ENCODE measurements at regions not wholly inside any gene's neighbourhood (a gene's known extent, or its start where the extent isn't known, plus 50 kb on each side); places are given as distances from the start of the nearest gene placed in this dataset.

DNA sequence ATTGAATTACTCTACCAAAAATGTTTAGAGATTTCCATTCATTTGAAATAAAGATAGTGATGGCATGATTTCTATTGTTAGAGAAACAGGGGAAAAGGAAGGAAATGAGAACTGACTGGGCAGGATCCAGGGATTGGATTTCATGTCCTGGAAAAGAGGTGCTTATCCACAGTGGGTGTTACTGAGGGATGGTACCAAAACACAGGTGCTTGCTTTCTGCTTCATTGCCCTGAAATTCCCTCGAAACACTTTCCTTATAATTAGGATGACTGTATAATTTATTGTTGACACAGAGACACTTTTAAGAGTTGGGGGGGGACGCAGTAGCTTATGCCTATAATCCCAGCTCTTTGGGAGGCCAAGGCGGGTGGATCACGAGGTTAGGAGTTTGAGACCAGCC is 185.0 kb upstream of the KCNK2 start:
- Histone ChIP-seq H3K79me2 (ENCODE audit: control insufficient read depth, insufficient read depth, low read length) (no peaks in the 10 kb centered on the region), H3K9ac (ENCODE audit: insufficient read depth, low read length) (no peak overlapping the region), H3K4me3 (replicated peaks in 1 of 4; ENCODE audit: control extremely low read depth in 1 of 4, insufficient read depth in 1 of 4, low read depth in 3 of 4, low read length in 4 of 4) (no peak overlapping the region), H3K27me3 (ENCODE audit: control insufficient read depth, insufficient read depth, low read length) (no peaks in the 10 kb centered on the region), H3K27ac (ENCODE audit: insufficient read depth, low read length) (no peak overlapping the region), H3K4me1 (ENCODE audit: control insufficient read depth, extremely low read depth, insufficient read depth, low read length) (peaks cover 2% of the 10 kb centered on the region), H4K20me1 (ENCODE audit: control insufficient read depth, extremely low read depth, insufficient read depth, low read length) (no peaks in the 10 kb centered on the region), H3K36me3 (ENCODE audit: control insufficient read depth, insufficient read depth, low read length) (no peaks in the 10 kb centered on the region), H2AFZ (ENCODE audit: low read length) (no peak overlapping the region), H3K4me2 (ENCODE audit: extremely low read depth, insufficient read depth, low read length) (no peak overlapping the region), H3K9me3 (ENCODE audit: control insufficient read depth, insufficient read depth, low read depth, low read length) (no peaks in the 10 kb centered on the region)
- TF ChIP-seq, protein P1, sequence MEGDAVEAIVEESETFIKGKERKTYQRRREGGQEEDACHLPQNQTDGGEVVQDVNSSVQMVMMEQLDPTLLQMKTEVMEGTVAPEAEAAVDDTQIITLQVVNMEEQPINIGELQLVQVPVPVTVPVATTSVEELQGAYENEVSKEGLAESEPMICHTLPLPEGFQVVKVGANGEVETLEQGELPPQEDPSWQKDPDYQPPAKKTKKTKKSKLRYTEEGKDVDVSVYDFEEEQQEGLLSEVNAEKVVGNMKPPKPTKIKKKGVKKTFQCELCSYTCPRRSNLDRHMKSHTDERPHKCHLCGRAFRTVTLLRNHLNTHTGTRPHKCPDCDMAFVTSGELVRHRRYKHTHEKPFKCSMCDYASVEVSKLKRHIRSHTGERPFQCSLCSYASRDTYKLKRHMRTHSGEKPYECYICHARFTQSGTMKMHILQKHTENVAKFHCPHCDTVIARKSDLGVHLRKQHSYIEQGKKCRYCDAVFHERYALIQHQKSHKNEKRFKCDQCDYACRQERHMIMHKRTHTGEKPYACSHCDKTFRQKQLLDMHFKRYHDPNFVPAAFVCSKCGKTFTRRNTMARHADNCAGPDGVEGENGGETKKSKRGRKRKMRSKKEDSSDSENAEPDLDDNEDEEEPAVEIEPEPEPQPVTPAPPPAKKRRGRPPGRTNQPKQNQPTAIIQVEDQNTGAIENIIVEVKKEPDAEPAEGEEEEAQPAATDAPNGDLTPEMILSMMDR (conservative IDR thresholded peaks at IDR 0.05 in 1 of 2, IDR thresholded peaks at IDR 0.05 in 1 of 2; ENCODE audit: low read depth in 1 of 2, low read length in 2 of 2) = no peak
- no peak for TF ChIP-seq EZH2 (IDR thresholded peaks at IDR 0.05; ENCODE audit: low read length, missing control alignments)
- no peak for DNase-seq (ENCODE audit: low read depth in 2 of 2)

DNA sequence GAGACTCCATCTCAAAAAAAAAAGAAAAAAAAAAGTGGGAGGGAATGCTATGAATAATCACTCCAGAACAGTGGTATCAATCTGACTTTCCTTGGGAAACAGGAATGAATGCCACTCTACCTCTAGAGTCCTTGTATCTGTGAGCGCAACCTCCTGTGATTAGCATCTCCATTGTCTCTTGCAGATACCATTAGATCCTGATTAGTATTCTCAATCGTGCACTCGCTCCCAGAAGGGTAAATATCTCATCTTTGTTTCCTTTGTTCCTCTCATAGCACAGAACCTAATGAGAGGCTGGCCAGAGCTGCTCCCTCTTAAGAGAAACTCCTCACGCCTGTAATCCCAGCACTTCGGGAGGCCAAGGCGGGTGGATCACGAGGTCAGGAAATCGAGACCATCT is 184.4 kb upstream of the KCNK2 start:
- no peaks in the 10 kb centered on the region for H3K36me3 ChIP-seq (ENCODE audit: control insufficient read depth, insufficient read depth, low read length)
- H3K9ac ChIP-seq (ENCODE audit: insufficient read depth, low read length) = no peak overlapping the region
- no peak for DNase-seq (ENCODE audit: low read depth in 2 of 2)
- no peak for TF ChIP-seq EZH2 (IDR thresholded peaks at IDR 0.05; ENCODE audit: low read length, missing control alignments)
- TF ChIP-seq, protein P1 (conservative IDR thresholded peaks at IDR 0.05 in 1 of 2, IDR thresholded peaks at IDR 0.05 in 1 of 2; ENCODE audit: low read depth in 1 of 2, low read length in 2 of 2) = no peak
- H4K20me1 ChIP-seq (ENCODE audit: control insufficient read depth, extremely low read depth, insufficient read depth, low read length) = no peaks in the 10 kb centered on the region
- H3K4me2 ChIP-seq (ENCODE audit: extremely low read depth, insufficient read depth, low read length) = no peak overlapping the region
- H2AFZ ChIP-seq (ENCODE audit: low read length) = no peak overlapping the region
- H3K79me2 ChIP-seq (ENCODE audit: control insufficient read depth, insufficient read depth, low read length) = no peaks in the 10 kb centered on the region
- H3K4me1 ChIP-seq (ENCODE audit: control insufficient read depth, extremely low read depth, insufficient read depth, low read length) = peaks cover 2% of the 10 kb centered on the region
- no peaks in the 10 kb centered on the region for H3K9me3 ChIP-seq (ENCODE audit: control insufficient read depth, insufficient read depth, low read depth, low read length)
- no peaks in the 10 kb centered on the region for H3K27me3 ChIP-seq (ENCODE audit: control insufficient read depth, insufficient read depth, low read length)
- H3K4me3 ChIP-seq (replicated peaks in 1 of 4; ENCODE audit: control extremely low read depth in 1 of 4, insufficient read depth in 1 of 4, low read depth in 3 of 4, low read length in 4 of 4) = no peak overlapping the region
- H3K27ac ChIP-seq (ENCODE audit: insufficient read depth, low read length) = no peak overlapping the region

DNA sequence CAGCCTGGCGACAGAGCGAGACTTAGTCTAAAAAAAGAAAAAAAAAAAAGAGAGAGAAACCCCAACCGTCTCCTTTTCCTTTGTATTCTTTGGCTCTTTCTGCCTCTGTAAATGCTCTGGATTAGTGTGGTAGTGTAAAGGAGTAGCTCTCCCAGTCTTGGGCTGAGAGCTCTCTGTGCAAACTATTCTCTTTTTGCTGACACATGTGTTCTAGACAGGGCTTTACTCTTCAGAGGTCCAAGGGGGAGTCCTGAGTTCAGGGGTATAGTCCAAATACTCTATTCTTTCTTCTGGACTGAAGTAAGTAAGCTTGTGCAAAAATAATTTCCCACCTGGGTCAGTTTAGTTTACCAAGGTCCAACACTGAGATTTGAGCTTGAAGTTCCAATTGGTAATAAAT is 183.8 kb upstream of the KCNK2 start:
- Histone ChIP-seq H2AFZ (ENCODE audit: low read length) (no peak overlapping the region), H3K79me2 (ENCODE audit: control insufficient read depth, insufficient read depth, low read length) (no peaks in the 10 kb centered on the region), H3K27me3 (ENCODE audit: control insufficient read depth, insufficient read depth, low read length) (no peaks in the 10 kb centered on the region), H3K4me1 (ENCODE audit: control insufficient read depth, extremely low read depth, insufficient read depth, low read length) (peaks cover 2% of the 10 kb centered on the region), H3K36me3 (ENCODE audit: control insufficient read depth, insufficient read depth, low read length) (no peaks in the 10 kb centered on the region), H3K27ac (ENCODE audit: insufficient read depth, low read length) (no peak overlapping the region), H3K9ac (ENCODE audit: insufficient read depth, low read length) (no peak overlapping the region), H3K9me3 (ENCODE audit: control insufficient read depth, insufficient read depth, low read depth, low read length) (no peaks in the 10 kb centered on the region), H3K4me3 (replicated peaks in 1 of 4; ENCODE audit: control extremely low read depth in 1 of 4, insufficient read depth in 1 of 4, low read depth in 3 of 4, low read length in 4 of 4) (no peak overlapping the region), H4K20me1 (ENCODE audit: control insufficient read depth, extremely low read depth, insufficient read depth, low read length) (no peaks in the 10 kb centered on the region), H3K4me2 (ENCODE audit: extremely low read depth, insufficient read depth, low read length) (no peak overlapping the region)
- TF ChIP-seq, protein P1 (conservative IDR thresholded peaks at IDR 0.05 in 1 of 2, IDR thresholded peaks at IDR 0.05 in 1 of 2; ENCODE audit: low read depth in 1 of 2, low read length in 2 of 2) = no peak
- TF ChIP-seq EZH2 (IDR thresholded peaks at IDR 0.05; ENCODE audit: low read length, missing control alignments) = no peak
- DNase-seq (ENCODE audit: low read depth in 2 of 2) = no peak
